H9 (cell line): ENCODE measurements at regions not wholly inside any gene's neighbourhood (a gene's known extent, or its start where the extent isn't known, plus 50 kb on each side); places are given as distances from the start of the nearest gene placed in this dataset.

Source experiments
- DNase-seq: peaks from one replicate; pipeline ENCODE4 v3.0.0-alpha.2; 2017
- H2AFZ ChIP-seq: one replicate; pipeline ENCODE4 v1.6.1; 2013; ENCODE audit warnings: mild to moderate bottlenecking, low read length, control low read depth, moderate library complexity
- H2AK5ac ChIP-seq: 2 replicates; pipeline ENCODE4 v1.6.1; 2013; ENCODE audit warnings: low read length, control low read depth, mixed read lengths; ENCODE audit not compliant: insufficient read length
- H2BK120ac ChIP-seq: one replicate; pipeline ENCODE4 v1.6.1; 2013; ENCODE audit warnings: low read depth, mild to moderate bottlenecking, low read length, control low read depth, inconsistent platforms; ENCODE audit not compliant: poor library complexity, severe bottlenecking
- H2BK12ac ChIP-seq: 2 replicates; pipeline ENCODE4 v1.6.1; 2013; ENCODE audit warnings: low read length, control low read depth, mixed read lengths, low read depth; ENCODE audit not compliant: insufficient read length
- H2BK15ac ChIP-seq: 2 replicates; pipeline ENCODE4 v1.6.1; 2013; ENCODE audit warnings: low read depth, low read length, control low read depth
- H2BK20ac ChIP-seq: one replicate; pipeline ENCODE4 v1.6.1; 2013; ENCODE audit warnings: low read depth, mild to moderate bottlenecking, low read length, control low read depth, inconsistent platforms; ENCODE audit not compliant: poor library complexity, severe bottlenecking
- H2BK5ac ChIP-seq: 2 replicates; pipeline ENCODE4 v1.6.1; 2013; ENCODE audit warnings: low read length, control low read depth, mixed read lengths; ENCODE audit not compliant: insufficient read length
- H3K14ac ChIP-seq: 2 replicates; pipeline ENCODE4 v1.6.1; 2013; ENCODE audit warnings: low read length, control low read depth; ENCODE audit not compliant: insufficient read depth
- H3K18ac ChIP-seq: 2 replicates; pipeline ENCODE4 v1.6.1; 2013; ENCODE audit warnings: low read depth, mild to moderate bottlenecking, mixed read lengths, low read length, control low read depth; ENCODE audit not compliant: insufficient read length
- H3K23ac ChIP-seq: 2 replicates; pipeline ENCODE4 v1.6.1; 2013; ENCODE audit warnings: low read length, control low read depth, mixed read lengths, low read depth; ENCODE audit not compliant: insufficient read length
- H3K23me2 ChIP-seq: 2 replicates; pipeline ENCODE4 v1.6.1; 2013; ENCODE audit warnings: low read depth, mild to moderate bottlenecking, mixed read lengths, low read length, control low read depth; ENCODE audit not compliant: insufficient read length, poor library complexity, severe bottlenecking
- H3K27ac ChIP-seq: 2 replicates; pipeline ENCODE4 v1.5.1; 2013; ENCODE audit warnings: low read length, control low read depth, mixed read lengths, low read depth; ENCODE audit not compliant: insufficient read length
- H3K27me3 ChIP-seq: 2 replicates; pipeline ENCODE4 v1.6.1; 2013; ENCODE audit warnings: low read length, control low read depth, inconsistent platforms; ENCODE audit not compliant: insufficient read depth
- H3K4ac ChIP-seq: 2 replicates; pipeline ENCODE4 v1.6.1; 2013; ENCODE audit warnings: low read depth, mild to moderate bottlenecking, control low read depth, inconsistent platforms, low read length, moderate library complexity
- H3K4me1 ChIP-seq: 2 replicates; pipeline ENCODE4 v1.6.1; 2013; ENCODE audit warnings: low read length, control low read depth, inconsistent platforms; ENCODE audit not compliant: insufficient read depth
- H3K4me2 ChIP-seq: 2 replicates; pipeline ENCODE4 v1.6.1; 2013; ENCODE audit warnings: low read length, control low read depth, mixed read lengths; ENCODE audit not compliant: insufficient read length, insufficient read depth
- H3K56ac ChIP-seq: 2 replicates; pipeline ENCODE4 v1.6.1; 2013; ENCODE audit warnings: low read depth, mild to moderate bottlenecking, mixed read lengths, low read length, control low read depth; ENCODE audit not compliant: insufficient read length
- H3K79me1 ChIP-seq: 2 replicates; pipeline ENCODE4 v1.6.1; 2013; ENCODE audit warnings: low read depth, mild to moderate bottlenecking, moderate library complexity, low read length, control low read depth, inconsistent platforms; ENCODE audit not compliant: insufficient read depth, poor library complexity, severe bottlenecking
- H3K79me2 ChIP-seq: 2 replicates; pipeline ENCODE4 v1.6.1; 2013; ENCODE audit warnings: low read length, control low read depth, inconsistent platforms; ENCODE audit not compliant: insufficient read depth
- H3K9ac ChIP-seq: 2 replicates; pipeline ENCODE4 v1.6.1; 2013; ENCODE audit warnings: low read length, control low read depth, mixed read lengths; ENCODE audit not compliant: insufficient read length; ENCODE audit errors: extremely low read depth
- H3K9me3 ChIP-seq: one replicate; pipeline ENCODE4 v1.6.1; 2013; ENCODE audit warnings: low read depth, low read length, inconsistent platforms; ENCODE audit not compliant: control insufficient read depth
- H3T11ph ChIP-seq: one replicate; pipeline ENCODE4 v1.6.1; 2013; ENCODE audit warnings: mild to moderate bottlenecking, low read length, control low read depth, inconsistent platforms
- H4K20me1 ChIP-seq: one replicate; pipeline ENCODE4 v1.6.1; 2013; ENCODE audit not compliant: control insufficient read depth, insufficient read length, insufficient read depth
- H4K5ac ChIP-seq: 2 replicates; pipeline ENCODE4 v1.6.1; 2013; ENCODE audit warnings: low read depth, mild to moderate bottlenecking, mixed read lengths, low read length, control low read depth; ENCODE audit not compliant: insufficient read length
- H4K8ac ChIP-seq: replicated peaks from 2 replicates; pipeline ENCODE4 v1.6.1; 2013; ENCODE audit warnings: low read length, control low read depth, mixed read lengths, low read depth; ENCODE audit not compliant: insufficient read length
- H4K91ac ChIP-seq: 2 replicates; pipeline ENCODE4 v1.6.1; 2013; ENCODE audit warnings: low read depth, mild to moderate bottlenecking, moderate library complexity, mixed read lengths, low read length, control low read depth; ENCODE audit not compliant: insufficient read length
- H3K27ac Mint-ChIP-seq, 3 experiments: 2 replicates in 2 of 3; 3 replicates in 1 of 3; pipeline ENCODE4 v1.8.0; 2020 to 2021; ENCODE audit warnings: mixed read lengths in 3 of 3, mild to moderate bottlenecking in 1 of 3, moderate library complexity in 1 of 3
- H3K27me3 Mint-ChIP-seq: 2 replicates; pipeline ENCODE4 v1.8.0; 2021; ENCODE audit warnings: low read depth, mild to moderate bottlenecking, moderate library complexity, mixed read lengths
- H3K36me3 Mint-ChIP-seq, 3 experiments: 2 replicates in 2 of 3; 3 replicates in 1 of 3; pipeline ENCODE4 v1.8.0; 2020 to 2021; ENCODE audit warnings: low read depth in 3 of 3, mixed read lengths in 3 of 3; ENCODE audit not compliant: insufficient read depth in 1 of 3
- H3K4me1 Mint-ChIP-seq, 2 experiments: 2 replicates each; pipeline ENCODE4 v1.8.0; 2020; ENCODE audit warnings: mixed read lengths in 2 of 2
- H3K4me3 Mint-ChIP-seq, 2 experiments: 2 replicates in 1 of 2; 3 replicates in 1 of 2; pipeline ENCODE4 v1.8.0; 2020 to 2021; ENCODE audit warnings: mild to moderate bottlenecking in 2 of 2, mixed read lengths in 2 of 2, moderate library complexity in 1 of 2
- H3K9me3 Mint-ChIP-seq, 2 experiments: 2 replicates in 1 of 2; 3 replicates in 1 of 2; pipeline ENCODE4 v1.8.0; 2020; ENCODE audit warnings: mild to moderate bottlenecking in 2 of 2, mixed read lengths in 2 of 2, moderate library complexity in 1 of 2
- CTCF ChIP-seq: fragments of 200-600 bp; sonication (generic); conservative IDR thresholded peaks from 3 replicates; pipeline ENCODE4 v1.8.0; 2021; ENCODE audit warnings: antibody characterized with exemption, mild to moderate bottlenecking
- WGBS: extraction: QIAGEN DNeasy Blood & Tissue Kit; methylation state at CpG from one replicate; pipeline ENCODE4 v1.1.7; 2013; ENCODE audit warnings: missing lambda C conversion rate, low lambda C conversion rate, mixed read lengths; ENCODE audit not compliant: insufficient read length; ENCODE audit errors: extremely low coverage; 5-methylcytosine and 5-hydroxymethylcytosine counted together

DNA sequence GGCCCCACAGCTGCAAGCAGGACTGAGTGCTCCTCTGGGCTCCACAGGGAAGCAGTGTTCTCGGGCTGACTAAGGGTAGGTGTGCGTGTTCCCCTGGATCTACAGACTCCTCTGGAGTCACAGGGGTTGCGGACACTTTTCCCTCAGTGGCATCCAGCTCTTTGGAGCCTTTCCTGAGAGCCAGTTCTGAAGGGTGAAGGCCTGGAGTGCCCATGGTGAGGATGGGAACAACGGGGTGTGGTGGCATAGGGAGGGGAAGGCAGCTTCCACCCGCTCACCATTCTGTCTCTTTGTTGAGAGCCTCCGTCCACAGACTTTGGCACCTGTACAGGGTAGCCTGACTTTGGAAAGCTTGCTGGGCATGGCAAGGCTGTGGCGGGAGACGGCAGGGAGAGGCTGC is 104.1 kb upstream of the PCBD1 start:
- Histone ChIP-seq H3K18ac (no peak overlapping the region), H3K79me2 (no peaks in the 10 kb centered on the region), H4K91ac (no peak overlapping the region), H3K27me3 (no peaks in the 10 kb centered on the region), H3K23ac (no peak overlapping the region), H2BK12ac (no peak overlapping the region), H4K20me1 (no peaks in the 10 kb centered on the region), H2BK20ac (no peak overlapping the region), H2BK120ac (no peak overlapping the region), H4K5ac (no peak overlapping the region), H3K14ac (no peak overlapping the region; the same call in 1 of the 2 replicates), H3K4me1 (no peaks in the 10 kb centered on the region), H2AFZ (no peak overlapping the region), H3K27ac (no peak overlapping the region), H3K4me2 (no peak overlapping the region), H3K9ac (no peak overlapping the region), H2BK5ac (no peak overlapping the region), H3K79me1 (no peaks in the 10 kb centered on the region), H4K8ac (no peak overlapping the region), H3K56ac (no peak overlapping the region), H2AK5ac (no peak overlapping the region), H3T11ph (no peak overlapping the region), H3K23me2 (no peaks in the 10 kb centered on the region), H3K4ac (no peak overlapping the region), H3K9me3 (no peaks in the 10 kb centered on the region), H2BK15ac (no peak overlapping the region)
- peaks cover 8% of the 10 kb centered on the region for H3K27me3 Mint-ChIP-seq
- H3K9me3 Mint-ChIP-seq = no peaks in the 10 kb centered on the region
- WGBS = no CpG with 5 or more reads among the region's 8 CpGs
- DNase-seq = no peak
- H3K36me3 Mint-ChIP-seq = no peaks in the 10 kb centered on the region
- no peak overlapping the region for H3K4me3 Mint-ChIP-seq
- no peak for TF ChIP-seq CTCF
- H3K4me1 Mint-ChIP-seq = peaks cover 0 to 6% of the 10 kb centered on the region in 2 experiments; a peak in 2 of 4 replicates
- no peak overlapping the region for H3K27ac Mint-ChIP-seq
